Colonic mucosa (tissue), 4 donors: ENCODE measurements at regions not wholly inside any gene's neighbourhood (a gene's known extent, or its start where the extent isn't known, plus 50 kb on each side); places are given as distances from the start of the nearest gene placed in this dataset.

Experiments used
- DNase-seq: peaks from one replicate; pipeline ENCODE4 v3.0.0-alpha.2; 2020
- H3K27ac ChIP-seq: fragments of 200-600 bp; one replicate; pipeline ENCODE4 v1.8.0; 2021
- H3K27me3 ChIP-seq: fragments of 200-600 bp; one replicate; pipeline ENCODE4 v1.8.0; 2021
- H3K36me3 ChIP-seq: fragments of 200-600 bp; one replicate; pipeline ENCODE4 v1.8.0; 2021
- H3K4me1 ChIP-seq: fragments of 200-600 bp; one replicate; pipeline ENCODE4 v1.8.0; 2021; ENCODE audit warnings: mild to moderate bottlenecking
- H3K4me3 ChIP-seq: fragments of 200-600 bp; one replicate; pipeline ENCODE4 v1.8.0; 2021
- H3K9ac ChIP-seq, 2 donors: one replicate each; pipeline ENCODE4 v1.7.0; 2013; ENCODE audit warnings: control low read depth in 2 of 2, low read depth in 2 of 2, low read length in 2 of 2
- H3K9me3 ChIP-seq: fragments of 200-600 bp; one replicate; pipeline ENCODE4 v1.8.0; 2021
- intact Hi-C: fragments of 100-400 bp; cut with DNase I; formaldehyde crosslinking; loops from one replicate; pipeline ENCODE4 v1.14.1; 2022
- TF ChIP-seq, protein P1 (sequence below): fragments of 200-600 bp; IDR thresholded peaks from one replicate; pipeline ENCODE4 v1.8.0; 2022; ENCODE audit warnings: antibody characterized with exemption, mild to moderate bottlenecking
- donor health status: healthy.
- donor health status: DM: no; HTN: no; CAD: no.
- donor health status: DM: no; HTN: no; CAD: no.

DNA sequence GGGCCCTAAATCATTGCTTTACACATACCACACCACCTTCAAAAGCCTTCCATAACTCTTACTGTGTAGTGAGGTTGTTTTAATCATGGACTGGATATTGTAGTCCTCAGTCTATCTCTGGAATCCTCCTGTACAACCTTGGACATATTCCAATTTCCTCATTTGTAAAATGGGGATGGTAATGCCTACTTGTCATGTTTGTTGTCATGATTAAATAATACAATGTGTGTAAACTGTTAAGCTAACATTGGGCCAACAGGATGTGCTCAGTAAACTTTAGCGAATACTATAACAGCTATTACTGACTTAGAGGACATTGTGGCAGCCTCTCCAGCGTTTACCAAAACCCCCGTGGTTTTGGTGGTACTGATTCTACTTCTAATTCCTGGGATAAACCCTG is 74.7 kb upstream of the PTPRM start:
- intact Hi-C loops, result no loop called here
- no peak for DNase-seq
- Histone ChIP-seq H3K9me3 (no peaks in the 10 kb centered on the region), H3K27me3 (no peaks in the 10 kb centered on the region), H3K27ac (no peak overlapping the region), H3K4me1 (no peaks in the 10 kb centered on the region), H3K9ac (no peak overlapping the region), H3K36me3 (no peaks in the 10 kb centered on the region), H3K4me3 (no peak overlapping the region)
- TF ChIP-seq, protein P1, sequence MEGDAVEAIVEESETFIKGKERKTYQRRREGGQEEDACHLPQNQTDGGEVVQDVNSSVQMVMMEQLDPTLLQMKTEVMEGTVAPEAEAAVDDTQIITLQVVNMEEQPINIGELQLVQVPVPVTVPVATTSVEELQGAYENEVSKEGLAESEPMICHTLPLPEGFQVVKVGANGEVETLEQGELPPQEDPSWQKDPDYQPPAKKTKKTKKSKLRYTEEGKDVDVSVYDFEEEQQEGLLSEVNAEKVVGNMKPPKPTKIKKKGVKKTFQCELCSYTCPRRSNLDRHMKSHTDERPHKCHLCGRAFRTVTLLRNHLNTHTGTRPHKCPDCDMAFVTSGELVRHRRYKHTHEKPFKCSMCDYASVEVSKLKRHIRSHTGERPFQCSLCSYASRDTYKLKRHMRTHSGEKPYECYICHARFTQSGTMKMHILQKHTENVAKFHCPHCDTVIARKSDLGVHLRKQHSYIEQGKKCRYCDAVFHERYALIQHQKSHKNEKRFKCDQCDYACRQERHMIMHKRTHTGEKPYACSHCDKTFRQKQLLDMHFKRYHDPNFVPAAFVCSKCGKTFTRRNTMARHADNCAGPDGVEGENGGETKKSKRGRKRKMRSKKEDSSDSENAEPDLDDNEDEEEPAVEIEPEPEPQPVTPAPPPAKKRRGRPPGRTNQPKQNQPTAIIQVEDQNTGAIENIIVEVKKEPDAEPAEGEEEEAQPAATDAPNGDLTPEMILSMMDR, result no peak

DNA sequence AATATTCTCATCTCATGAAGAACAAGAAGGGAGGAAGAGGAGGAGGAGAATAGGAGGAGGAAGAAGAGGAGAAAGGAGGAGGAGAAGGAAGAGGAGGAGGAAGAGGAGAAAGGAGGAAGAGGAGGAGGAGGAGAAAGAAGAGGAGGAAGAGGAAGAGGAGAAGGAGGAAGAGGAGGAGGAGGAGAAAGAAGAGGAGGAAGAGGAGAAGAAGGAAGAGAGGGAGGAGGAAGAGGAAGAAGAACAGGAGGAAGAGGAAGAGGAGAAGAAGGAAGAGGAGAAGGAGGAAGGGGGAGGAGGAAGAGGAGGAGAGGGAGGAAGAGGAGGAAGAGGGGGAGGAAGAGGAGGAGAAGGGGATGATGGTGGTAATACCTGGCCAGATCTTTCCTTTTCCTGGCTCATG is 70.0 kb upstream of the PTPRM start:
- H3K4me3 ChIP-seq, result no peak overlapping the region
- TF ChIP-seq, protein P1, result no peak
- H3K27me3 ChIP-seq, result no peaks in the 10 kb centered on the region
- no peaks in the 10 kb centered on the region for H3K4me1 ChIP-seq
- H3K9me3 ChIP-seq, result no peaks in the 10 kb centered on the region
- intact Hi-C loops, result no loop called here
- H3K27ac ChIP-seq, result no peak overlapping the region
- H3K9ac ChIP-seq, result no peak overlapping the region
- no peak for DNase-seq
- no peaks in the 10 kb centered on the region for H3K36me3 ChIP-seq

GRCh38 chr18:7511106-7511505 is 56.0 kb upstream of the PTPRM start:
- H3K27me3 ChIP-seq, result no peaks in the 10 kb centered on the region
- intact Hi-C loops, result no loop called here
- no peak overlapping the region for H3K9ac ChIP-seq
- no peaks in the 10 kb centered on the region for H3K9me3 ChIP-seq
- DNase-seq, result no peak
- H3K36me3 ChIP-seq, result no peaks in the 10 kb centered on the region
- H3K4me3 ChIP-seq, result no peak overlapping the region
- no peaks in the 10 kb centered on the region for H3K4me1 ChIP-seq
- no peak overlapping the region for H3K27ac ChIP-seq
- TF ChIP-seq, protein P1, result no peak

DNA sequence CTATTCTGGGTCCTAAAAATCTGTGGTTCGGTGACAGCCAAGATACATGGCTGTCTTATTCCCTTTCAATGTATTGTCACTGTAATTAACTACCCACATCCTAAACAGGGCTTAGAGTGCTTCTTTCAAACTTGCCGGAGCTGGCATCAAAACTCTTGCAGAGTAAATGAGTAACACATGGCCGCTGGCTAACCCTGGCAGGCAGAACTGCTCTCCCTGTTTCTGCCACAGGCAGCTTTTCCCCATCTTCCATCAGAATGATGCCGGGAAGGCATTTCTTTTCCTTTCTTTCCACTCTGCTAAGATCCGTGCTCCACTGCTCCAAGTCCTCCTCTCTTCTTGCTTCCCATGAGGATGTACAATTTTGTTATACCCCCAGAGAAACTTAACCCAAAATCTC is 54.8 kb upstream of the PTPRM start:
- H3K27ac ChIP-seq, result no peak overlapping the region
- H3K4me3 ChIP-seq, result no peak overlapping the region
- TF ChIP-seq, protein P1, result no peak
- H3K4me1 ChIP-seq, result no peaks in the 10 kb centered on the region
- no peak for DNase-seq
- intact Hi-C loops, result no loop called here
- H3K9ac ChIP-seq, result no peak overlapping the region
- no peaks in the 10 kb centered on the region for H3K36me3 ChIP-seq
- H3K9me3 ChIP-seq, result no peaks in the 10 kb centered on the region
- H3K27me3 ChIP-seq, result no peaks in the 10 kb centered on the region

- H3K27me3 ChIP-seq, result no peaks in the 10 kb centered on the region
- TF ChIP-seq, protein P1, result no peak
- H3K4me1 ChIP-seq, result no peaks in the 10 kb centered on the region
- H3K9me3 ChIP-seq, result no peaks in the 10 kb centered on the region
- H3K27ac ChIP-seq, result no peak overlapping the region
- intact Hi-C loops, result no loop called here
- H3K9ac ChIP-seq, result no peak overlapping the region
- no peak overlapping the region for H3K4me3 ChIP-seq
- DNase-seq, result no peak
- H3K36me3 ChIP-seq, result no peaks in the 10 kb centered on the region
These were observed 54.1 kb upstream of the PTPRM start for GRCh38 chr18:7512990-7513389.
